GOT3 (cell line): ENCODE measurements at regions not wholly inside any gene's neighbourhood (a gene's known extent, or its start where the extent isn't known, plus 50 kb on each side); places are given as distances from the start of the nearest gene placed in this dataset.
"Not testable (repeated sequence)": the region's sequence is repeated elsewhere in the genome, so short reads cannot be mapped to it uniquely, and the experiment has no call there.

Experiments used
- DNase-seq: peaks from one replicate; lab custom pipeline; 2025; ENCODE audit warnings: mixed read lengths; lab: John Stamatoyannopoulos, UW

DNA sequence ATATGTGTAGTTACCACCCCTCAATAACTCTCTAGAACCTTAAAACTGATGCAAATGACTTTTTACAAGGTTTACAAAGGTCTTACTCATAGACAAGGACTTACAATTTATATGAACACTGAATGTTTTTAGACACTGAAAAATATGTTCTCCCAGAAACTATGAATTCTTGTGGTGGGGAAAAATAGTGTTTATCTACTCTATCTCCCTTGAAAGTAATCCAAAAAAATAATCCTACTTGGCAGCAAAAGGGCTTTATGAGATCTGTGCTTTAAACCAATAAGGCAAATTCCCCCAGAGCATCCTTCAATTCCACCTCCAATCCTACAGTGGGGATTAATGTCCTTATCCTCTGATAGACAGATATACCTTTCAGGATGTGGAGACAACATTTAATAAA is 1984.1 kb upstream of the RAG2 start:
- no peak for DNase-seq

DNA sequence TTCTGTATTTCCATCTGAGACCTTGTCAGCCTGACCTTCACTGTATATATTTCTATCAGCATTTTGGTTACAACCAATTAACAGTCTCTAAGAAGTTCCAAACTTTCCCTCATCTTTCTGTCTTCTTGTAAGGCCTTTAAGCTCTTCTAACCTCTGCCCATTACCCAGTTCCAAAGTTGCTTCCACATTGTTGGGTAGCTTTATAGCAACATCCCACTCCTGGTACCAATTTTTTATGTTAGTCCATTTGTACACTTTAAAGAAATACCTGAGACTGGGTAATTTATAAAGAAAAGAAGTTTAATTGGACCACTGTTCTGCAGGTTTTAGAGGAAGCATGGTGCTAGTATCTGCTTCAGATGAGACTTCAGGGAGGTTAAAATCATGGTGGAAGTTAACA is 1979.7 kb upstream of the RAG2 start:
- DNase-seq, result no peak

DNA sequence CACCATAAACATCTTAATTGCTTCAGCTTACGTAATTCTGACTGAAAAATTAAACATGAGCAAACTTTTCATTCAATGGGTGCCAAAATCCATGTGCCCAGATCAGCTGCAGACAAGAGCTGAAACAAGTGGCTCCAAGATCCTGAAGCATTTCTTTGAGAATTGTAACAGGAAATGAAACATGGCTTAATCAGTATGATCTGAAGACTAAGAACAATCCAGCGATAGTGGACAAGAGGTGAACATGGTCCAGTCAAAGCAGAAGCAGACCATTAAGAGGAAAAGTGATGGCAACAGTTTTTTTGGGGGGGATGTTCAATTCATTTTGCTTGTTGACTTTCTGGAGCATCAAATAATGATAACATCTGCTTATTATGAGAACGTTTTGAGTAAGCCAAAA is 1964.5 kb upstream of the RAG2 start:
- DNase-seq, result no peak

DNA sequence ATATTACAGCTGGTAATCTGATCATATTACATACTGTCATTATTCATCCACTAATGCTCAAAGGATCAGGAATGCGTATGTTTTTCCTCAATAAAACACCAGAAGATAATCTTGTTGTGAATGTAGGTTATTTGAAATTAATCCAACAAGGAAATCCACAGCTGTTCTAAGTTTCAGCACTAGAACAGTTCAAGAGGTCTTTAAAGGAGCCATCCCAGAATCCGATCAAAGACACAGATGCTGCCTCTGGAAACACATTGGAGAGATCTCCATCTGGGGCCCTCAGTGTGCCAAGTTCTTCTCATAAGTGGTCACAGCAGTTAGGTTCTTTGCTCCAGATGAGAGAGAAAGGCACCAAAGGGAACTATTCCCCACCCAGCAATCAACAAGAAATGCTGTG is 1955.1 kb upstream of the RAG2 start:
- no peak for DNase-seq

DNA sequence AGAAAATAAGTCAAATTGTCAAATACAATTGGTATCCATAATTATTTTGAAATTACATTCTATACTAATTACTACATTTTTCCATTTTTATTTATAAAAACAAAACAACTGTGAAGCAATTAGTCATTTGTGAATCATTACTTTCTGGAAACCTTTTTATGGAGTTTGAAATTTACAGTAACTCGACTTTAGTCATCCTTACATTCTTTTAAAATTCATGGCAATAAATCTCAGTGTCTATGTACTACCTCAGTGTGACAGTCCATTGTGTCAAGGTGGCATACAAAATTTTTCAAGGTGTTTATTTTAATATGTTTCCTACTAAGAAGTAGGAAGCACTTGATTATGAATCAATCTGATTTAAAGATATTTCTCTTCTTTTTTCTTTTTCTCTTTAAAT is 1949.4 kb upstream of the RAG2 start:
- DNase-seq, result no peak

DNA sequence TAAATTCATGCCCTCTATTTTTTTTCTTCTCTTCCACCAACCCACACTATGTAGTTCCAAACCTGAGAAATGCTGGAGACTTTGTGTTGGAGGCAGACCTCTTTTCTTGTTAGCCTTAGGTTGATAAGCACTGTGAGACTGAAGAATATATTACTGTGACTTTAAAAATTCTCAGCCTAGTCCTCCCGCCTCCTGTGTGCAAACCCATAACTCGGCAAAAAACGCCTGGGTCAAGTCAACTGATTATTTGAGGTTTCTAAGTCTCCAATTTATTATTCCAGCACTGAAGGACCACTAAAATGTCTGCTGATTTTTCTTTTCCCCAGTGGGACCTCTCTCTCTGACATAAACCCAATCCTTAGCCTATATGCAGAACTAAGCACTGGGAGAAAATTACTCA is 1946.0 kb upstream of the RAG2 start:
- DNase-seq, result no peak

DNA sequence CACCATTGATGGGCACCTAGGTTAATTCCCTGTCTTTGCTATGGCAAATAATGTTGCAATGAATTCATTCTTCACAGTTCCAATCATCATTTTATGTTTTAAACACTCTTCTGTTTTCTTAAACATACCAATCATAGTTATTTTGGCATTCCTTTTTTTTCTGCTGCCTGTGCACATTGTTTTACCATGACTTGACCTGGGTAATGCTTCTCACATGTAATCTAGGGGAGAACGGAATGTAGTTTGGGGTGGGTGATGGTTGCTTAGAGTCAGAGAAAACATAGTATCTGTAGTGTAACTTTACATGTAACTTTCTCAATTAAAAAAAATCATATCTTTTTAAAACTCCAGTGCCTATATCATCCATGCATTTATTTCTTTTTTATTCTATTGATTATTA is 1945.3 kb upstream of the RAG2 start:
- DNase-seq, result no peak

DNA sequence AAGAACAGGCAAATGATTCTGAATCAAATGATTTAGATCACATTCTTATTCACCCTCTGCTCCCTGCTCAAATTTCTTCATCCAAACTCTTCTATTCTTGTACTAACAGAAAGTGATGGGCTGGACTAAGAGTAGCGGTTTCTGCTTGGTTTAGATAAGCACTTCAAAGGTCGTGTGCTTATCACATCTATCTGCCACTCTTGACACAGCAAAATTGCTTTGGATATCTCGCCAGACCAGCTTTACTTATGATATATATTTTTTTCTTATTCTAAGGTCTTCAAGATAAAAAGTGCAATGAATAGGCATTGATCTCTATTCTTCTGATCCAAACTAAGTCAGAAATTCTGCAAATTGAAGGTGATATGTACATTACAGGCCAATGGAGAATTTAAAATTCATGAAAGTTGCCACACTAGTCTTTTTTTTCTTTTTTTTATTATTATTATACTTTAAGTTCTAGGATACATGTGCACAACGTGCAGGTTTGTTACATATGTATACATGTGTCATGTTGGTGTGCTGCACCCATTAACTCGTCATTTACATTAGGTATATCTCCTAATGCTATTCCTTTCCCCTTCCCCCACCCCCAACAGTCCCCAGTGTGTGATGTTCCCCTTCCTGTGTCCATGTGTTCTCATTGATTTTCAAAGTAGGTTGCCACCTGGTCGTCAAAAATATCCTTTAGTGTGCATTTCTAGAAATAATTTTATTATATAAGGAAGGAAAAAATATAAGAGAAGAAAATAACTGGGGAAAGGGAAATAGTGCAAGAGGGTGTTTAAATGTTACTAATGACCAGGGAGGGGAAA is 1941.0 kb upstream of the RAG2 start:
- DNase-seq, result no peak

DNA sequence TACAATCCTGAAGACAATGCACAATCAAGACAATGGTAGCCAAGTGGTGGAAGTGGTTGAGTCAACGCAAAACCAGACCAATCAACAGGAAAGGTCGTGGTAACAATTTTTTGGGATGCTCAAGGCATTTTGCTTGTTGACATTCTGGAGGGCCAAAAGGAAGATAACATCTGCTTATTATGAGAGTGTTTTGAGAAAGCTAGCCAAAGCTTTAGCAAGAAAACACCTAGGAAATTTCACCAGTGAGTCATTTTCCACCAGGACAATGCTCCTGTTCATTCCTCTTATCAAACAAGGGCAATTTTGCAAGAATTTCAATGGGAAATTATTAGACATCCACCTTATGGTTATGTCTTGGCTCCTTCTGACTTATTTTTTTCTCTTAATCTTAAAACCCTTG is 1932.2 kb upstream of the RAG2 start:
- DNase-seq, result no peak

DNA sequence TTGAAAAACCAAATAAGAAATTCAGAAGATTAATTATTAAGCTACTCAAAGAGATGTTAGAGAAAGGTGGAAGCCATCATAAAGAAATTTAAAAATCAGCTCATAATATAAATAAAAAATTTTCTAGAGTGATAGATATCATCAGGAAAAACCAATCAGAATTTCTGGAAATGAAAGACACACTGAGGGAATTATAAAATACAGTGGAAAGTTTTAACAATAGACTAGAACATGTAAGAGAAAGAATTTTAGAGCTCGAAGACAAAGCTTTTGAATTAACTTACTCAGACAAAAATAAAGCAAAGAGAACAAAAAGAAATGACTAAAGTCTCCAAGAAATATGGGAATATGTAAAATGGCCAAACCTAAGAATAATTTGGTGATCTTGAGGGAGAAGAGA is 1926.9 kb upstream of the RAG2 start:
- no peak for DNase-seq

DNA sequence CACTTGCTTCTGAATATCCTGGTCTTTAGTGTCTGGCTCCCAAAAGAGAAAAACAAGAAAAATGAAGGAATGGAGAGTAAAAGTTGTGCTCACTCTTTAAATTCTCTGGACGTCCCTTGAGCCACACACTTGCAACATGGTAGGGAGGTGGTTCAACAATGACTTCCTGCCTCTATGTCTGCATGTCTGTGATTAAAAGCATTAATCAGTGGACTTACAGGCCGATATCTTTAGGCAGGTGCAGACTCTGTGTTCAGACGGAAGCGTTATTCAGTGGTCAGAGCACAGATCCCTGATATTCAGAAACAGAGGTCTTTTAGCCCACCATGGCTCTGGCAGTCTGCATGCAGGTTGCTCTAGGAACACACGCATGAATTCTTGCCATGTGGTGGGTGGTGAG is 1920.0 kb upstream of the RAG2 start:
- no peak for DNase-seq

DNA sequence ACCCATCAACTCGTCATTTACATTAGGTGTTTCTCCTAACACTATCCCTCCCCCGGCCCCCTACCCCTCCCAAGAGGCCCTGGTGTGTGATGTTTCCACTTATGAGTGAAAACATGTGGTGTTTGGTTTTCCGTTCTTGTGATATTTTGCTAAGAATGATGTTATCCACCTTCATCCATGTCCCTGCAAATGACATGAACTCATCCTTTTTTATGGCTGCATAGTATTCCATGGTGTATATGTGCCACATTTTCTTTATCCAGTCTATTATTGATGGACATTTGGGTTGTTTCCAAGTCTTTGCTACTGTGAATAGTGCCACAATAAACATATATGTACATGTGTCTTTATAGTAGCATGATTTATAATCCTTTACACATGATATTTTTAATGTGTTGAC is 1914.8 kb upstream of the RAG2 start:
- DNase-seq, result not testable (repeated sequence)

DNA sequence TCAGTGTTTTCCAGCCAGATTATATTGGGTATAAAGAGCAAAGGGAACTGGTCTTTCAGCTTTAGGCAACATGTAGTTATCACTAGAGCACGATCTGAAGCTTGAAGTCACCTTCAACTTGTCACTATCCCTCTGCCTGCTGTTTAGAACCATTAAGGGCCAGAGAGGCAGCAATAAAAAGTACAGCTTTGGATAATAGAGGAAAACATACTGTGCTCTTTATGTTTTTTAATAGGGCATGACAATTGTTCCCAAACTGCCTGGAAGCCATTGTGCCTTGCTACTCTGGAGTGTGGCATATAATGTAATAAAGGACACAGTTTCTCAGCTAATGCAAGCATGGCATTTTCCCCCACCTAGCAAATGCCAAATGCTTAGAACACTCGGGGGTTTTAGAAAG is 1912.0 kb upstream of the RAG2 start:
- DNase-seq, result no peak

DNA sequence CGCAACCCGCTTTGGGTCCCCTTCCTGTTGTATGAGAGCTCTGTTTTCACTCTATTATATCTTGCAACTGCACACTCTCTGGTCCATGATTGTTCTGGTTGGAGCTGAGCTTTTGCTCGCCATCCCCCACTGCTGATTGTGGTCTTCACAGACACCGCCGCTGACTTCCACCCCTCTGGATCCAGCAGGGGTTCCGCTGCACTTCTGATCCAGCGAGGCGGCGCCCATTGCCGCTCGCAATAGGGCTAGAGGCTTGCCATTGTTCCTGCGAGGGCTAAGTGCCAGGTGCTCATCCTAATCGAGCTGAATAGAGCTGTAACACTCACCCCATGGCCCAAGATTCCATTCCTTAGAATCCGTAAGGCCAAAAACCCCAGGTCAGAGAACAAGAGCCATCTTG is 1905.8 kb upstream of the RAG2 start:
- DNase-seq, result no peak

DNA sequence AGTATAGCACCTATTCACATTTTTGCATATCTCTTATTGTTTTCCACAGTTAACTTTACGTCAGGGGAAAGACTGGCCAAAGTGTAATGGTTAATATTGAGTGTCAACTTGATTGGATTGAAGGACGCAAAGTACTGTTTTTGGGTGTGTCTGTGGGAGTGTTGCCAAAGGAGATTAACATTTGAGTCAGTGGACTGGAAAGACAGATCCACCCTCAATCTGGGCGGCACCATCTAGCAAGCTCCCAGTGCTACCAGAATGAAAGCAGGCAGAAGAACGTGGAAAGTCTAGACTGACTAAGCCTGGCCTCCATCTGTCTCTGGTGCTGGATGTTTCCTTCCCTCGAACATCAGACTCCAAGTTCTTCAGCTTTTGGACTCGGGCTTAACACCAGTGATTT is 1900.7 kb upstream of the RAG2 start:
- DNase-seq, result no peak

DNA sequence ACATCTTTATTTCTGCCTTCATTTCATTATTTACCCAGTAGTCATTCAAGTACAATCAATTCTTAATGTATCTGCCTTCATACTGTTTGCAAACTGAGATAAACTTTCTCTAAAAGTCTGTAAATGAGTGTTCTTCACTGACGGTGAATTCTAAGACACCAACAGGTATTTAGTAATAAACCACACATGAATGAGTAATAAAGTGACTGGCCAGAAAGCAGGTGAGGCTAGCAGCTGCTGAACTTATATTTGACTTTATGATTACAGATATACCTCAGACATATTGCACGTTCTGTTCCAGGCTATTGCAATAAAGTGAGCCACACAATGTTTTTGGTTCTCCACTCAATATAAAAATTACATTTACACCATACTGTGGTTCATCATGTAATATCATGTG is 1894.0 kb upstream of the RAG2 start:
- DNase-seq, result no peak

DNA sequence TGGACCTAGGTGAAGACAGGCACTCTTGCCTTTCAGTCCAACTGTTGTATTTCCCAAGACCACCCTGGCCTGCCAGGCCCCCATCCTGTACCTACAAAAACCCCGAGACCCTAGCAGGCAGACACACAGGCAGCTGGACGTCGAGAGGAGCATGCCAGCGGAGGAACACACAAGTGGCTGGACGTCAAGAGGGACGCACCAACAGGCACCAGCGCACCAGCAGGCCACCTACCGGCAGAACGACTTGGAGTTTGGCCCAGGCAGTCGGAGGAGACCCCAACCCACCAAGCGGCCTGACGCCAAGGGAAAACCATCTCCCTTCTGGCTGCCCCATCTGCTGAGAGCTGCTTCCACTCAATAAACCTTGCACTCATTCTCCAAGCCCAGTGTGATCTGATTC is 1883.4 kb upstream of the RAG2 start:
- no peak for DNase-seq

DNA sequence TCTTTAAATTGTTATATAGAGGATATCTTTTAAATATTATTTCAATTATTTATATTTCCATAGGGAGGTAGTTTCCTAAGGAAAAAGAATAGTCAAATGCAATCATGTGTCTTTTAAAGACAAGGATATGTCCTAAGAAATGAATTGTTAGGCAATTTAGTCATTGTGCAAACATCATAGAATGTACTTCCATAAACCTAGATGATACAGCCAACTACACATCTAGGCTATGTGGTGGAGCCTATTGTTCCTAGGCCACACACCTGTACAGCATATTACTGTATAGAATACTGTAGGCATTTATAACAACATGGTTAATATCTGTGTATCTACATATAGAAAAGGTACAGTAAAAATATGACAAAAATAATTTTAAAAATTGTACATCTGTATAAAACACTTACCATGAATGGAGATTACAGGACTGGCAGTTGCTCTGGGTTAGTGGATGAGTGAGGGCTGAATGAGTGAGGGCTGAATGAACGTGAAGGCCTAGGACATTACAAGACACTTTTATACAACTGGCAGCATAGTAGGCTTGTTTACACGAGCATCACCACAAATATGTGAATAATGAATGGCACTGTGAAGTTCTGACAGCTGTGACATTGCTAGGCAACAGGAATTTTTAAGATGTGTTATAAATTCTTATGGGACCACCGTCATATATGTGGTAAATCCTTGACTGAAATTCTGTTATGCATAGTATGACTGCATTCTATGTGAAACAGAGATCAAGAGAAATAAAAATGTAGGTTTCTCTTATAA is 1879.0 kb upstream of the RAG2 start:
- no peak for DNase-seq

DNA sequence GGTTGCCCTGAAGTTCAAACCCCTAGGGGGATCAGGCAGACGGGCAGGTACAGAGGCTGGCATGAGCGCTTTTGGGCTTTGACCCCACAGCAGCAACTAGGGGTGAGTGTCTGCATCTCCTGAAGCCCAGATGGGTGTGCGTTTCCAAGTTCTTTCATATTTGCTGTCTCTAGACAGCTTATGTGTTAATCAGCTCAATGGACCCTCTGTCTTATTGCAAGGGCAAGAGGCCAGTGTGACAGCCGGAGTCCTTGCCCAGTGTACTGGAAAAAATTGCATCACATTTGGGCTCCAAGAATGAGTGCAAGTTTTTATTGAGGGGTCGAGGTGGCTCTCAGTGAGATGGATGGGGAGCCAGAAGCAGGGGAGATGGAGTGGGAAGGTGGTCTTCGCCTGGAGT is 1863.7 kb upstream of the RAG2 start:
- no peak for DNase-seq

DNA sequence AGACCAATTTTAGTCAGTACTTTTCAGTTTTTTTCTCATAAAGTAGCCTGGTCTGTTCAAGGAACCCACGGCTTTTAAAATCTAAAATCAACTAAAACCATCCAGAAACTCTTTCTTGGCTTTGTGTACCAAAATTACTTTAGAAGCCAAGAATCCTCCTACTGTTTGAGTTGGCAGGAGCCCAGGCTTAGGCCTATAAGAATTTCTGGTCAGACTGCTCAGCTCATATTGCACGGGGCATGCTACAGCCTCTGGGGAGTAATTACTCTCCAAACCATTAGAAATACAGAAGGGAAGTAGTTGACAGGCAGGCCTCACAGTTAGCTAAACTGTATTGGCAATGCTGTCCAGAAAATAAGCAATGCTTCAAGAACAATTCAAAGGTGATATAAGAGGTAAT is 1862.9 kb upstream of the RAG2 start:
- no peak for DNase-seq

DNA sequence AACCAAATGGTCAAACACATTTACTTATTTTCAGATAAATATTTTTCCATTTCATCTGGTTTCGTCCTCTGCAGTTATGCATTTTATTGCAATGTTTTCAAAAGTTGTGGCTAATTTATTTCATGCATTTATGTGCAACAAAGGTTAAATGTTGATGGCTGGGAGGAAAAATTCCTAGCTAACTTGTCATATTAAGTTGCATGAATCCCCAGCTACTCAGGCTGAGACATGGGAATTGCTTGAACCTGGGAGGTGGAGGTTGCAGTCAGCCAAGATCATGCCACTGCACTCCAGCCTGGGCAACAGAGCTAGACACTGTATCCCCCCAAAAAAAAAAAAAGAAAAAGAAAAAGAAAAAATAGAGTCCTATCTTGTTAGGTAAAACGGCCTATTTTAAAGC is 1862.4 kb upstream of the RAG2 start:
- no peak for DNase-seq

DNA sequence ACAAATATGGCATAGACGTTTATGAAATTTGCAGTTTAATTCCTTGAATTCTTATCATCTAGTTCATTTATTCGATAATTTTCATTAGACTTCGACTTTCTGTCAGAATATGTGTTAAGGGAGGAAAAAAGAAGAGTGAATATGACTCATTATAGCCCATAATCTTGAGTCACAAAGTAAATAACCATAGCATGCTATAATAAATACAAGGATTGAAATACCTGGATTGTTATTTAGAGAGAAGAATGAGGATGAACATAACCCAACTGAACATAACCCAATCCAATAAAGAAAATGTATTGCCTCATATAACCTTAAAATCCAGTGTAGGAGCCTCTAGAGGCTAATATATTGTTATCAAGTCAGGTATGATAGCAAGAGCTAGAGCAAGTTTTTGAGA is 1858.3 kb upstream of the RAG2 start:
- no peak for DNase-seq

DNA sequence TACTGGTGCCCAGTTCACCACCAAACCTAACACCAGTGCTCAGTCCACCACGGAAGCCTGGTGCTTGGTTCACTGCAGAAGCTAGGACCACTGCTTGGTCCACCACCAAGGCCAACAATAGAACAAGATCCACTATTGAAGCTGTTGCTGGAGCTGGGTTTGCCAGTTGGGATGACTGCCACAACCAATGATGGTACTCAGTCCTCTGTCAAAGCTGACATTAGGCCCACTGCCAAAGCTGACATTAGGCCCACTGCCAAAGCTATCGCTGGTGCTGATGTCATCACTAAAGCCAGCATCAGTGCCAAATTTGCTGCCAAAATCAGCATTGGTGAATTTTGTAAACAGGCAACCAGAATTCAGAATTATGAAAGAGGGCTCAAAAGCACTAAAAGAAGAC is 1850.2 kb upstream of the RAG2 start:
- DNase-seq, result no peak

DNA sequence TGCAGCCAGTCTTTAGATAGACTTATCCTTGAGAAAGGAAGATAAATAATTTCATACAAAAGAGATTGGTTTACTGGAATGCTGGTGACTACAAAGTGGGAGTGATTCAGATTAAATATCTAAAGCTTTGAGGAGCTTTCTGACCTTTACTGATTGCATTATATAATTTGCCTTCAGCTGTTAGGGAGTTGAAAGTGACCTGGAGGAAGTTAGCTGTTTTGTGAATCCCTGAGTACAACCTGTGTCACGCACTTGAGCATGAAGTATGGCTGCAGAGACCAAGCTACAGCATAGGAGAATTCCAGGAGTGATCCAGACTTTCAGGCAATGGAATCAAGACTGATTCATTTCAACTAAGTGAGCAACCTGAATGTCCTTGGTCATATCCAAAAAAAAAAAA is 1848.3 kb upstream of the RAG2 start:
- DNase-seq, result no peak
